ENCODE measurements at regions not wholly inside any gene's neighbourhood (a gene's known extent, or its start where the extent isn't known, plus 50 kb on each side); places are given as distances from the start of the nearest gene placed in this dataset.

GRCh38 chrX:42220666-42221065 is 297.3 kb upstream of the CASK start:
- TF ChIP-seq POLR2AphosphoS5 (IDR thresholded peaks at IDR 0.05) (no peak), CTCF (IDR thresholded peaks at IDR 0.05) (no peak), POLR2A (IDR thresholded peaks at IDR 0.05) (no peak), EP300 (IDR thresholded peaks at IDR 0.05) (no peak)

Measured in sigmoid colon (tissue), 4 donors.